HEK293T (cell line): ENCODE measurements at regions not wholly inside any gene's neighbourhood (a gene's known extent, or its start where the extent isn't known, plus 50 kb on each side); places are given as distances from the start of the nearest gene placed in this dataset.

Experiments used
- BHLHE40 ChIP-seq: fragments of 450-650 bp; IDR thresholded peaks from 2 replicates; pipeline ENCODE4 v1.6.1; 2016; ENCODE audit warnings: mild to moderate bottlenecking, moderate library complexity, borderline replicate concordance
- CTBP1 ChIP-seq: fragments of 450-650 bp; IDR thresholded peaks from 2 replicates; pipeline ENCODE4 v1.6.1; 2016; ENCODE audit warnings: borderline replicate concordance
- ELF4 ChIP-seq: fragments of 450-650 bp; IDR thresholded peaks from 2 replicates; pipeline ENCODE4 v1.6.1; 2017; ENCODE audit warnings: antibody characterized with exemption
- FOXK2 ChIP-seq: fragments of 450-650 bp; IDR thresholded peaks from 2 replicates; pipeline ENCODE4 v1.6.1; 2016; ENCODE audit warnings: mild to moderate bottlenecking
- FOXM1 ChIP-seq: fragments of 450-650 bp; IDR thresholded peaks from 2 replicates; pipeline ENCODE4 v1.6.1; 2017; ENCODE audit warnings: mild to moderate bottlenecking, borderline replicate concordance
- HDGF ChIP-seq: fragments of 450-650 bp; IDR thresholded peaks from 2 replicates; pipeline ENCODE4 v1.6.1; 2017; ENCODE audit warnings: antibody characterized with exemption, borderline replicate concordance
- NFRKB ChIP-seq: fragments of 450-650 bp; IDR thresholded peaks from 2 replicates; pipeline ENCODE4 v1.6.1; 2016; ENCODE audit warnings: mild to moderate bottlenecking, moderate library complexity
- SUZ12 ChIP-seq: fragments of 450-650 bp; IDR thresholded peaks from 2 replicates; pipeline ENCODE4 v1.6.1; 2016; ENCODE audit warnings: mild to moderate bottlenecking
- ZNF384 ChIP-seq: fragments of 450-650 bp; IDR thresholded peaks from 2 replicates; pipeline ENCODE4 v1.6.1; 2016

- no peak for TF ChIP-seq FOXK2
- TF ChIP-seq FOXM1 = no peak
- no peak for TF ChIP-seq SUZ12
- TF ChIP-seq CTBP1 = no peak
- no peak for TF ChIP-seq NFRKB
- TF ChIP-seq BHLHE40 = no peak
- no peak for TF ChIP-seq ZNF384
- no peak for TF ChIP-seq ELF4
- no peak for TF ChIP-seq HDGF
Observed at GRCh38 chr2:8525236-8525581, 156.6 kb upstream of the ID2 start.
